Activated CD4-positive, alpha-beta T cell treated with anti-CD3 and anti-CD28 coated beads, Interleukin-2, amount 50 U/mL, for 24 hours (primary cell): ENCODE measurements at regions not wholly inside any gene's neighbourhood (a gene's known extent, or its start where the extent isn't known, plus 50 kb on each side); places are given as distances from the start of the nearest gene placed in this dataset.
"Not testable (repeated sequence)": the region's sequence is repeated elsewhere in the genome, so short reads cannot be mapped to it uniquely, and the experiment has no call there.

ENCODE experiments used
- DNase-seq, 2 donors: peaks; one replicate each; pipeline ENCODE4 v3.0.0-alpha.2; 2020; ENCODE audit warnings: low read depth in 1 of 2, low spot score in 1 of 2

DNA sequence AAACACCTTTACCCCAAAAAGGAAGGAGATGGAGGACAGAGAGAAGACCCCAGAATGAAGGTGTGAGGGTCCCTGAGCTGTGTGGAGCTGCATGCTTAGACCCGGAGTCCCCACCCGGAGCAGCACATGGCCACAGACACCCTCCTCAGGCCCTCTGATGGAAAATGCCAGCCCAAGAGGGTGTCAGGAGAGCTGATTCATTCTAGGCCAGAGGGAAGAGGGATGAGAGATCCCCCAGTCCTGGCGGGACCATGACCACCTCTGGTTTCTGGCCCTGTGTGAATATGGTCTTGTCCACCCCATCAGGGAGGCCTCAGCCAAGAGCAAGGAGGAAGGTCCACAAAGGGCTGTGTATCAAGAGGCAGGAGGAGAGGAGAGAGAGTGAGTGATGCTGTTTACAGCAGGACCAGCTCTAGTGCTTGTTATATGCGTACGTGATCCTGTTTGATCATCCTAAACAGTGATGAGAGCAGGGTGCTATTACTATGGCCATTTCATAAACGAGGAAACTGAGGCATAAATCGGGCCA, 186.6 kb upstream of the HAAO start:
- DNase-seq = no peak

GRCh38 chr2:42978175-42978886, 185.9 kb upstream of the HAAO start:
- DNase-seq = no peak

DNA sequence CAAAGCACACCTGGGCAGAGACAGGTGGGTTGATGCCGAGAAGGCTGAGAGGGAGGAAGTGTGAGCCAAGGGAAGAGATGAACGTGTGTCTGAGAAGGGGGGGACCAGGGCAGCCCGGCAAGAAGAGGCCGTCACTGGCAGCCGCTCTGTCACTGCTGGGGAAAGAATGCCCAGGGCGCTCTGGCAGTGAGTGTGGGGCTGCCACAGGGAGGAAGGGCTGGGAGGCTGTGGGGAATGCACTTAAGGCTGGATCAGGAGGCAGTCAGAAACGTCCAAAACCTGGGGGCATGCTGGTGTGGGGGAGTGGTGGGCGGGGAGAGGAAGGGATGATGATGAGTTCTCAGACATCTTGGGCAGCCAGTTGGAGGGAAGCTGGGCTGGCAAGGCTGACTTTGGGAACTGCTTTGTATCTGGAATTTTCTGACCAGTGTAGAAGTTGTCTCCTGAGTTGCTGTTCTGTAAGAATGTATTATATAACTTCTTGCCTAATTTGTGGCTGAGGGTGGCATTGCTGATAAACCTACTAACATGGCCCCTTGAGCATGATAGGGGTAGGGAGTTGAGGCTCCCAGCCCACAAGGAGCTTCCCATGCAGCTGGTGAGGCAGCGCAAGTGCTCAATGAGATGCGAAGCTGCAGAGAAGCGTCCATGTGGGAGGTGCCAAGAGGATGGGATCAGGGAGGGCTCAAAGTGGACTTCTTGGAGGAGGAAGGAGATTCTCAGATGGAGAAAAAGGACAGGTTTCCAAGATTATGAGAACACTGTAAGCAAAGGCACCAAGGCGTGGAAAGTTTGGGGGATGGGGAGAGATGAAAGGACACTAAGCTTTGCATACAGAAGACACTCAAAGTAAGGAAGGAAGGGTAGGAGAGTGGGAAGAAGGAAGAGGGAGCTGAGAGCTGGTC, 185.1 kb upstream of the HAAO start:
- DNase-seq = no peak

DNA sequence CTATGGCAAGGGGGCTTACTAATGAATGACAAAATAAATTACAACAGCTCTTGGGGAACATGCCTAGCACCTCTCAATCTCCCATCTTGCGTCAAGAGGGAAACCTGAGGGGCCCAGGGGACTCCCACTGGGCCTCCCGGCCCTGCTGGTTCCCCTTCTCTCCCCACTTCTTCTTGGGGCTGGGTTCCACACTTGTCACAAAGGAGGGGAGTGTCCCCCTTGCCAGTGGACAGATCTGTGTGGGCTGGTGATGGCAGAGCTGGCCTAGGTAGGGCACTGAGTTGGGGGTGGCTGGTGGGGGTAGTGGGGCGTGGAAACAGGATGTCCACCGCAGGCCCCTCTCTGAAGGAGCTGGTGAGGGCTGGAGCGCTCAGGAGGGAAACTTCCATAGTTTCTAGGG, 184.0 kb upstream of the HAAO start:
- no peak for DNase-seq

DNA sequence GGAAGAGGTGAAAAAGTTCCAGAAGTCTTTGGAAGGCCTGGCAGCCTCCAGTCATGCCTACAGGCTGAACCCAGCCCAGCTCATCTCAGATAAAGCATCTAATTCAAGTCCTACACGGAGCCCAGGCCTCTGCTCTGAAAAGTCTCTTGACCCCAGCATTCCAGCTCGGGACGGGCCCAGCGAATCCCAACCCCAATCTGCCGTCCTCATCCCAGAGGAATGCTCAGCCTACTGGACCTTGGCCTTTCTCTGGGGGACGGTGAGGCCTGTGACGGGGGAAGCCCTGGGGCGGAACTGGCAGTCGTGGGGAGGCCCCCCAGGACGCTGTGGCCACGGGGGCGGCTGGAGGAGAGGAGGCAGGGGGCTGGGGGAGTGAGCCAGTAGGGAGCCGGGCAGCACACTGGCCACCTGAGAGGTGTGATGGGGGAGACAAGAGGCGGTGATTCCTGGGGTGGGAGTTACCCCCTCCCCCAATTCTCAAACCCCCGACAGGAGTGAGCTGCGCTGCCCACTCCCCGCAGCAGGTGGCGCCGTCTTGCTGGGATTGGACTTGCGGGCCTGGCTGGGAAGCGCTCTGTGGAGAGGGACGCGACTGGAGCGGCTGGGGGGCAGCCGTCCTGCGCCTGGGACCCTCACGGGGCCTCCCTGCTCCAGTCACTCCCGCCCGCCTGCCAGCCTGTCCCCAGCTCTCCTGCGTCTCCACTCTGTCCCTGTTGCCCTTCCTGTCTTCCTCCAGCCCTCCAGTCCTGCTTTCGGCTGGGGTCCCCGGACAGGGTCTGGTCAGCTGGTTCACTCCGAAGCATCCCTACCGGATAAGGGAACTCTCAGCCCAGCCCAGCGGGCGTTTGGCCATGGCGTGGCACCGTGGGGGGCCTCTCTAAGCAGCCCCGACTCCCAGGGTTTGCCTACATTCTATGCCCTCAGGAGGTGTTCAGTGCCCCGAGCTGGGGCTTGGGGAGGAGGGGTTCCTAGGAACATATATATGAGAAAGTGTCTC, 182.6 kb upstream of the HAAO start:
- peak; percentile 32 to 40 for DNase-seq

DNA sequence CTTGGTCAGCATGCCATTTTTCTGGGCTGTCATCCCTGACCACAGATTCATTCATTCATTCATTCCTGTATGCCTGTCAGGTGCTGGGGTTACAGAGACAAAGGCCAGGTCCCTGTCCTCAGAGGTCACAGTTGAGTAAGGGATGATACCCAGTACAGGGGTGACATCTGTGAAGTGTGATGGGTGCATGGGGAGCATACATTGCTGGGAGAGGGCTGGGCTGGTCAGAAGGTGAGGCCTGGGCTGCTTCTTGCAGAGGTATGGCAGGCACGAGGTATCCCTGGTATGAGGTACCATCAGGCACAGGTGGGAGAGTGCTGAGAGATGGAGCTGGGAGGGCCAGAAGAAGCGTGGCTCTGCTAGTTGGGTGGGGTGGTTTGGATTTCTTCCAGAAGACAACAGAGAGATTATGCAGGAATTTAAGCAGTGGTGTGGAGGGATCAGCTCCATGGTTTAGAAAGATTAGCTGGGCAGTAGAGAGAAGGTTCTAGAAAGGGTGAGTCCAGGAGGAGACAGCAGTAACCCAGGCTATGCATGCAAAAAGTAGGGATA, 181.9 kb upstream of the HAAO start:
- no peak for DNase-seq

DNA sequence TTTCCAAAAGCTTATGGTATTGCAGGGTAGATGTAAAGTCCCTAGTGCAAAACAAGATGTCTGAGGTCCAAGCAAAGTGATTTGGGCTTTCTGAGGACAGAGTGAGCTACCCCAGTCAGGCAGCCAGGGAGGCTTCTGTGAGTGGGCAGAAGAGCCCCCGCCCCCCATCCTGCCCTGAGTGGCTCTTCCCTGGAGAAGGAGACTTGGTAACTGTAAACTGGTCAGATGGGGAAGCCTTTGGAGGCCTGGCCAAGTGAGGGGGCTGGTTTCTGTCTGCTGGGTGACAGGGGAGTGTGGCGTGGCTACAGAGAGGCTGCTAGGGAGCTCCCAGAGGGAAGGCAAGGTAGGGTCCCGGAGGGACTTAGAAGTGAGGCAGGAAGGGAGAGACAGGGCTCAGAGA, 181.3 kb upstream of the HAAO start:
- no peak for DNase-seq

- DNase-seq = not testable (repeated sequence)
Measured at GRCh38 chr2:42972933-42973516, 180.6 kb upstream of the HAAO start.

- no peak for DNase-seq
Measured at GRCh38 chr2:42971947-42972736, 179.8 kb upstream of the HAAO start.

DNA sequence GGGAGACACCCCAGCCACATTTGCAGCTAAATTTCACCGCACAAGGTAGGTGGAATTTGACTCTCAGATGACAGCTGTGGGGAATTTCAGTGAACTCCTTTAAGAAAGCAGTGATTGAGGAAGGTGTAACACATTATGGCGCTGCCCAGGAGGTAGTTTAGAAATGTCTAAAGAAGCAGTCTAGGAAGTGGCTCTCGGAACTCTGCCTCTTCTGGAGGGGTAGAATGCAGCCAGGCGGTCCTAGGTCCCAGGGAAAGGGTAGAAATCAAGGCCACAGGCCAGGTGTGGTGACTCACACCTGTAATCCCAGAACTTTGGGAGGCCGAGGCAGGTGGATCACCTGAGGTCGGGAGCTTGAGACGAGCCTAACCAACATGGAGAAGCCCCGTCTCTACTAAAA, 179.0 kb upstream of the HAAO start:
- DNase-seq = no peak

DNA sequence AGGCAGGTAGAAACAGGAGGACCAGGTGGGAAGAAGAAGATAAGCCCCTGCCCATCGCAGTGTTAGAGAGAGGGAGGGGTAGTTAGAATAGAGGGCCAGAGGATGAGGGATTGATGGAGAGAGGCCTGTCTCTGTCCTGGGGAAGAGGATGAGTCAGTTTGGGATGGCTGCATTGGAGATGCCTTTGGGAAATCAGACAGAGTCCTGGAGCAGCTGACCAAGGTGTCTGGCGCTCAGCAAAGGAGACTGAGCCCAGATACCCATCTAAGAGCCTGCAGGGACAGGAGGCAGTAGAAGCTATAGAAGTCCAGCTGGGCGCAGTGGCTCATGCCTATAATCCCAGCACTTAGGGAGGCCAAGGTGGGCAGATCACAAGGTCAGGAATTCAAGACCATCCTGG, 177.8 kb upstream of the HAAO start:
- no peak for DNase-seq

GRCh38 chr2:42969231-42970150, 177.1 kb upstream of the HAAO start:
- DNase-seq = no peak

DNA sequence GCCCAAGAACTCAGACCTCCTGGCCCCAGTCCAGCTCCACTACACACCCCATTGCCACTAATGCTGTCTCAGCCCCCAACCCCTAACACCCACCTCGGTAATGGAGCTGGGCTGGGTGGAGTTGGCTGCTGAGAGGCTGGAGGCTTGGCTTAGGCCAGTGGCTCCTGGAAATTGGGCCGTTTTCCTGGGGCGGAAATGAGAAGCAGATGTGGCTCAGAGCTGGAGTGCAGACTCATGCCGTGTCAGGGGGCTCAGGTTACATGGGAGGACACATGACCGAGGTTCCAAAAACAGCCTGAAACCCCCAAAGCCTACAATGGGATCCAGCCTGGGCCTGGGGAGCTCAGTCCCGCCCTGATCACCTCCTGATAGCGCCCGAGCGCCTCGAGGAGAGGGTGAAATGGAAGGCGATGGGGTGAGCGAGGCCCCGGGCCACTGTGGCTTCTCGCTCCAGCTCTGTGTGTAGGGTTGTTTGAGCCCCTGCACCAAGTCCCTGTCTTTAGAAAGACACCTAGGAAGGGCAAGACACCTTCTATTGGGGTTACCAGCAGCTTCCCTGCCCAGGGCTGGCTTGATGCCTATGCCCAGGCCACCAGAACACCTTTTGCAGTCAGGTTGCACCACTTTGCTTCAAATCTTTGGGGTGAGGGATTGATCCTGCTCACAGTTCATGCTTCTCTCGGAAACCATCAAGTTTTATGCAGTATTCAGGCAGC, 175.7 kb upstream of the HAAO start:
- DNase-seq = no peak

- DNase-seq = no peak
Measured at GRCh38 chr2:42965910-42966309, 173.5 kb upstream of the HAAO start.

GRCh38 chr2:42965196-42965595, 172.8 kb upstream of the HAAO start:
- DNase-seq = no peak

DNA sequence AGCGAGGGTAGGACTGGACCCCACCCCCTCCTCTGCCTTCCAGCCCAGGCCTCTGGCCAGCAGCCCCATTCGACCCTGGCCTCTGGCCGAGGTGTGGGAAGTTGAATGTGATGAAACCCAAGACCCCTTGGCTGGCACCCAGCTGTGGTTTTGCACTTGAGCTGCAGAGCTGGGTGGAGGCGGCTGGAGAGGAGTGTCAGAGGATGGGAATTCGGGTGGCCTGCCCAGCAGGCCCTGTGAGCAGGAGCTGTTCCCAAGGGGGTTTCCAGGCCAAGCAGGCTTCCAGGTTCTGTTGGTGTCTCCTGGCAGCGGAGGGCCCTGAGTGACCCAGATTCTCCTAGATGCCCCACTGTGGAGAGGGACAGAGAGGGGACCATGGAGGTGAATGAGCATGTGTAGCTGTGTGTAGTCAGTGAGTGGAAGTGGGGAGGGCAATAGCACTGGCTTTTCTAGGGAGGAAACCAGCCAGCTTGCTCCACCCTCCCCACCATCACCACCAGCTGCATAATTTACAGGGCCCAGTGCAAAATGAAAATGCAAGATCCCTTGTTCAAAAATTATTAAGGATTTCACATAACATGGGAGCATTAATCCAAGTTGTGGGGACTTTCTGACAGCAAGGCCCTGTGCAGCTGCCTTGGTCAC, 172.2 kb upstream of the HAAO start:
- DNase-seq = no peak

GRCh38 chr2:42963452-42964068, 171.2 kb upstream of the HAAO start:
- DNase-seq = no peak
